Adrenal gland (tissue), 9 donors: ENCODE measurements at regions not wholly inside any gene's neighbourhood (a gene's known extent, or its start where the extent isn't known, plus 50 kb on each side); places are given as distances from the start of the nearest gene placed in this dataset.
A peak's percentile ranks its signal among the peaks of the same experiment; 100 is the strongest.

Experiments used
- DNase-seq, 7 donors: peaks; one replicate each; pipeline ENCODE4 v3.0.0-alpha.2; 2019 to 2020
- H3K27ac ChIP-seq, 5 donors: fragments of 200-600 bp; sonication (generic) in 4 of 5; 1 replicate in 3 of 5; 2 replicates in 2 of 5; pipeline versions ENCODE4 v1.5.1 to v1.8.0; 2016 to 2020; ENCODE audit warnings: mild to moderate bottlenecking in 1 of 5
- H3K27me3 ChIP-seq: fragments of 200-600 bp; 2 replicates; pipeline ENCODE4 v1.8.0; 2021
- H3K36me3 ChIP-seq, 2 donors: fragments of 200-600 bp; replicated peaks in 1 of 2; 1 replicate in 1 of 2; 2 replicates in 1 of 2; pipeline versions ENCODE4 v1.5.1 to v1.8.0; 2018 to 2022
- H3K4me1 ChIP-seq, 2 donors: fragments of 200-600 bp; replicated peaks in 1 of 2; 1 replicate in 1 of 2; 2 replicates in 1 of 2; pipeline versions ENCODE4 v1.5.1 to v1.8.0; 2018 to 2021
- H3K4me3 ChIP-seq, 4 donors: fragments of 200-600 bp; sonication (generic) in 3 of 4; one replicate each; pipeline ENCODE4 v1.5.1; 2016 to 2018
- H3K9me3 ChIP-seq, 3 donors: fragments of 200-600 bp; sonication (generic) in 1 of 3; replicated peaks in 1 of 3; 1 replicate in 2 of 3; 2 replicates in 1 of 3; pipeline versions ENCODE4 v1.5.1 to v1.8.0; 2016 to 2021
- CTCF ChIP-seq, 6 experiments: fragments of 450-650 bp in 4 of 6; fragments of 200-600 bp in 2 of 6; sonication (generic) in 1 of 6; IDR thresholded peaks; 1 replicate in 5 of 6; 2 replicates in 1 of 6; pipeline versions ENCODE4 v1.5.1 to v1.8.0; 2016 to 2021; ENCODE audit warnings: antibody characterized with exemption in 6 of 6, mild to moderate bottlenecking in 2 of 6, moderate library complexity in 1 of 6
- POLR2A ChIP-seq, 2 donors: fragments of 450-650 bp; IDR thresholded peaks; one replicate each; pipeline ENCODE4 v1.6.1; 2017; ENCODE audit warnings: antibody characterized with exemption in 2 of 2, mild to moderate bottlenecking in 2 of 2, moderate library complexity in 1 of 2
- WGBS, 4 donors: extraction: QIAGEN DNeasy Blood & Tissue Kit in 2 of 4; methylation state at CpG; one replicate each; pipeline versions ENCODE4 v1.1.5 to v1.1.7; 2013 to 2017; 5-methylcytosine and 5-hydroxymethylcytosine counted together
- intact Hi-C, 2 donors: fragments of 100-400 bp; cut with DNase I; formaldehyde crosslinking; loops; one replicate each; pipeline versions ENCODE4 v1.14.1 to v1.15.0; 2022 to 2023
- donor health status: healthy with polysubstance abuse.
- donor health status: Bipolar disorder and iron deficiency.
- donor health status: DM: yes; HTN: yes; CAD: no.
- donor health status: DM: no; HTN: no; CAD: no.
- donor health status: DM: no; HTN: no; CAD: no.

- Histone ChIP-seq H3K27ac (no peak overlapping the region), H3K27me3 (no peaks in the 10 kb centered on the region), H3K4me1 (no peaks in the 10 kb centered on the region), H3K36me3 (no peaks in the 10 kb centered on the region), H3K9me3 (no peaks in the 10 kb centered on the region), H3K4me3 (no peak overlapping the region)
- intact Hi-C loops, result no loop called here
- 84 to 96% (median 93%) methylated on average over 5 of the region's 5 CpGs for WGBS, 4 donors
- peak in 1 of 7 donors; percentile 11 for DNase-seq
- TF ChIP-seq POLR2A (IDR thresholded peaks at IDR 0.05) (no peak), CTCF (IDR thresholded peaks at IDR 0.05) (peak in 4 of 6 experiments; percentile 24 to 35 (median 31))
Observed at GRCh38 chr2:144162652-144163051, 357.3 kb downstream of the ZEB2 start.

GRCh38 chr2:144161061-144161460 is 358.9 kb downstream of the ZEB2 start:
- intact Hi-C loops, result no loop called here
- 92 to 98% (median 97%) methylated on average over 3 of the region's 3 CpGs for WGBS, 4 donors
- H3K27me3 ChIP-seq, result no peaks in the 10 kb centered on the region
- H3K4me3 ChIP-seq, result no peak overlapping the region
- no peaks in the 10 kb centered on the region for H3K4me1 ChIP-seq
- TF ChIP-seq CTCF (IDR thresholded peaks at IDR 0.05), result no peak
- no peak for TF ChIP-seq POLR2A (IDR thresholded peaks at IDR 0.05)
- no peak for DNase-seq
- H3K36me3 ChIP-seq, result no peaks in the 10 kb centered on the region
- no peaks in the 10 kb centered on the region for H3K9me3 ChIP-seq
- no peak overlapping the region for H3K27ac ChIP-seq

GRCh38 chr2:144159240-144159639 is 360.7 kb downstream of the ZEB2 start:
- Histone ChIP-seq H3K4me1 (no peaks in the 10 kb centered on the region), H3K9me3 (no peaks in the 10 kb centered on the region), H3K4me3 (no peak overlapping the region), H3K36me3 (no peaks in the 10 kb centered on the region), H3K27ac (no peak overlapping the region), H3K27me3 (no peaks in the 10 kb centered on the region)
- intact Hi-C loops, result no loop called here
- no peak for DNase-seq
- TF ChIP-seq CTCF (IDR thresholded peaks at IDR 0.05) (no peak), POLR2A (IDR thresholded peaks at IDR 0.05) (no peak)
- WGBS, 4 donors, result 90 to 94% (median 93%) methylated on average over 4 of the region's 4 CpGs

- Histone ChIP-seq H3K27ac (no peak overlapping the region), H3K9me3 (no peaks in the 10 kb centered on the region), H3K27me3 (no peaks in the 10 kb centered on the region), H3K4me1 (peaks cover 0 to 4% of the 10 kb centered on the region in 2 donors), H3K36me3 (no peaks in the 10 kb centered on the region), H3K4me3 (no peak overlapping the region)
- intact Hi-C loops, result no loop called here
- DNase-seq, result no peak
- TF ChIP-seq CTCF (IDR thresholded peaks at IDR 0.05), result no peak
- no peak for TF ChIP-seq POLR2A (IDR thresholded peaks at IDR 0.05)
- 94 to 99% (median 97%) methylated on average over 2 of the region's 2 CpGs for WGBS, 4 donors
Observed at GRCh38 chr2:144158096-144158495, 361.8 kb downstream of the ZEB2 start.
